Activated CD4-positive, alpha-beta T cell treated with anti-CD3 and anti-CD28 coated beads, Interleukin-2, amount 50 U/mL, for 4 hours (primary cell): ENCODE measurements at regions not wholly inside any gene's neighbourhood (a gene's known extent, or its start where the extent isn't known, plus 50 kb on each side); places are given as distances from the start of the nearest gene placed in this dataset.

Experiments used
- DNase-seq, 2 experiments: peaks; one replicate each; pipeline ENCODE4 v3.0.0-alpha.2; 2020

DNA sequence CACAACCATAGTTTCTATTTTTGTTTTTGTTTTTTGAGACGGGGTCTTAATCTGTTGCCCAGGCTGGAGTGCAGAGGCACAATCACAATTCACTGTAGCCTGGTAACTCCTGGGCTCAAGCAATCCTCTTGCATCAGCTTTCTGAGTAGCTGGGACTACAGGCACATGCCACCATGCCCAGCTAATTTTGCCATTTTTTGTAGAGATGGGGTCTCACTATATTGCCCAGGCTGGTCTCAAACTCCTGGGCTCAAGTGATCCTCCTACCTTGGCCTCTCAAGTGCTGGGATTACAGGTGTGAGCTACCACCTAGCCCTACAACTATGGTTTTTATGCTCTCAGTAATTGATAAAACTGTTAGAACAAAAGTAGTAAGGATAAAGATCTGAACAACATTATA lies 147.5 kb upstream of the SHB start:
- no peak for DNase-seq

DNA sequence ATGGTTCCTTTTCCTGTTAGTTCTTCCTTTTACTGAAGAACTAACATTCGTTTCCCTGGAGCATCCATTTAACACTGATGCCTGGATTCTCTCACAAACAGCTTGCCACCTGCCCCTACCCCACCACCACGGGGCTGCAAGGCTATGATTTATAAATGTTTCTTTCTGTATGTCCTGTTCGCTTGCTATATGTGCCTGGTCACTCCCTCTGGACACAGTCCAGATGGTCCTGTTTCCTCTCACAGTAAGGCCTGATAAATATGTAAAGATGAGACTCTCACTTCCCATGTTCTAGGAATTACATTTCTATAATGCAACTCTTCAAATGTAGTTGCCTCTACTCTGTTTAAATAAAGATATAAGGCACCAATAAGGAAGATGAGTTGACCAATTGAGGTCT lies 146.4 kb upstream of the SHB start:
- no peak for DNase-seq

DNA sequence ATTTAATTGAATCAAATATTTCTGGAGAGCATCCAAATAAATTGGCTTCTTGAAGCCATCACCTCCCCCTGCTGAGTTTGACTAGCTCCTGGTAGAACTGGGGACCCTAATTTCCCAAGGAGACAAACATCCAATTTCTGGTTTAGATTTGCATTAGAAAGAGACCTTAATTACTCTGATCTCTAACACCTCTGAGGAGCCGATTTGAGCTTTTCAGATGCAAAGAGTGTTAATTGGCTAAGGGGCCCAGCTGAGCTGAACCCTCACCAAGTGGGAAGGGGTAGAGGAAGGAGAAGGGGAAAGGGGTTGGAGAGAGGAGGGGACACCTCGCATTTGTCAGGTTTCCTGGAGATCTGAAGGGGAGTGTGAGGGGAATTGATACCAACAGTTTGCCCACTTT lies 145.4 kb upstream of the SHB start:
- no peak for DNase-seq

DNA sequence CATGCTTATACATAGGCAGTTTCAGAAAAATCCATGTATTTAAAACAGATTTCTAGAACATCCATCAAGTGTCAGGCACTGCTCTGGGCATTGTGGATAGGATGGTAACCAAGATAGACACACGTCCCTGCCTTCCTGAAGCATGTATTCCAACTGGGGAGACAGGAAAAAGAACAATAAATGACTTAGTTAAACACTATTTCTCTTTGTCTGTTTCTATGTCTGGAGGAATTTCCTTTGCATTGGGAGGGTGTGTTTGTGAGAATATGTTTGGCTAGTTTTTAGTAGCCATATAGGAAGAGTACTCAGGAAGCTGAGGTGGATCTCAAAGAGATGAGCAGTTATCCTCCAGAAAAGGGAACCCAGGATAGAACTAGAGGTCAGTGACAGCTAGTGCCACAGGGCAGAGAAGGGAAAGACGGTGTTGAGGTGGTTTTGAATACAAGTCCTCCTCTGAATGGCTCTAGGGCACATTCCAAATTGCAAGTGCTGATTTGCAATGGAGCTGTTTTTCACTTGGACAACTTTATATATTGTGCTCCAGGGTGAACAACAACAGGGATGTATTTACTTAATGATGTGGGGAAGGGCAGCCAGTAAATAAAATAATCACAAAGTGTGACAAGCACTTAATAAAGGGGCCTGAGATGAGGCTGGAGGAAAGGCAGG lies 144.7 kb upstream of the SHB start:
- no peak for DNase-seq

DNA sequence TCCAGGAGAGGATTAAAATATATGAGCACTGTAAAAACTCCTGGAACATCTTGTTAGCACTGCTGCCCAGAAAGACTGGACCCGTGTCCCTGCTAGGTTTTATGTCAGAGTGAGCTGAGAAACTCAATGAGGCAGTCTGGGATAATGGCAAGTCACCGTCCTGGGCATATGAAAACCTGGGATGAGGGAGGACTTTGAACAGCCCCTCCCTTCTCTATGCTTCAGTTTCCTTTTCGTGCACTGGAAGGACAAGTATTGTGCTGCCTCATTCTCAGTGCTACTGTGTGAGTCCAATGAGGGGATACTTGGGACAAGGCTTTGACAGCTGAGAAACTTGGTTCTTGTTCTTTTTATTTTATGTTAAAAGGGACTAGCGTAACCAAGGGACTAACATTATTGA lies 143.0 kb upstream of the SHB start:
- DNase-seq, result no peak

DNA sequence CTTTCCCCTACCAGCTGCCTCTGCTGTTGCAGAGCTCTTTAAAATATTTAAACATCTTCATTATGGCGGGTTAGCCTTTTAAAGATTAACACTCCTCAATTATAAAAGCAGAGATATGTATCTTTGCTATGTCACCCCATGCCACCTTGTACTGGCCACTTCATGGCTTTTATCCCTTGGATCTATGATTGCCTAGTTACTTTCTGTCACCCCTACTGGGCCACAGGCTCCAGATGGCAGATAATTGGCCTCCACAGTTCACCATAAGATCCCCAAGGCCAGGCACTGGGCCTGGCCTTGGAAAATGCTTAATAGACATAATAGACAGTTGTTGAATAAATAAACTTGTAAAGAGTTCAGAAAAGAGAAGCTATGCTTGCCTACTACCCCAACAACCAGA lies 142.0 kb upstream of the SHB start:
- DNase-seq, result no peak

DNA sequence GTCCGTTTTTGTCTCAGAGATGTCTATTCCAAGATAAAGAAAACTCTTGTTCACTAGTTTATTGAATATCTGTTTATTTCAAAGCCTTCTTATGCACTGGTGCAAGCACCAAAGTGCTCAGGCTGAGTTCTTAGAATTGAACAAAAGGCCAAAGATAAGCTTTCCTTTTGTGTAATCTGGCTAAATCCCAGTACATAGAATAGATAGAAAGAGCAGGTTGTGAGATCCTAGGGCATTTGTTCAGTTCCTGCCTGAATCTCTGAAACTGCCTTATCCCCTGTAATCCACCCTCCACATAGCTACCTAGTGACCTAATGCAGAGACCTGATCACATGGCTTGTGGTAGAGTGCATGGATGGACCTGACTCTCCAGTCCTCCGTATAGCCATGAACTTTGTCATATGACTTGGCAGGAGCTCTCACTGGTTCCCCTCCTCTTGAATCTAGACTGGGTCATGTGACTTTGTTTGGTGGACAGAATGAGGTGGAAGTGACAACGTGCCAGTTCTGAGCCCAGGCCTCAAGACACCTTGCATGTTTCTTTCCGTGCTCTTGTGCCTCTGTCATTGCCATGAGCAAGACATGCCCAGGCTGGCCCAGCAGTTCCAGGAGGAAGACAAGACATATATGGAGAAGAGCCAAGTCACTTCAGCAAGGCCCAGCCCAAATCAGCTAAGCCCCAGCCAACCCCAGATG lies 139.3 kb upstream of the SHB start:
- no peak for DNase-seq

DNA sequence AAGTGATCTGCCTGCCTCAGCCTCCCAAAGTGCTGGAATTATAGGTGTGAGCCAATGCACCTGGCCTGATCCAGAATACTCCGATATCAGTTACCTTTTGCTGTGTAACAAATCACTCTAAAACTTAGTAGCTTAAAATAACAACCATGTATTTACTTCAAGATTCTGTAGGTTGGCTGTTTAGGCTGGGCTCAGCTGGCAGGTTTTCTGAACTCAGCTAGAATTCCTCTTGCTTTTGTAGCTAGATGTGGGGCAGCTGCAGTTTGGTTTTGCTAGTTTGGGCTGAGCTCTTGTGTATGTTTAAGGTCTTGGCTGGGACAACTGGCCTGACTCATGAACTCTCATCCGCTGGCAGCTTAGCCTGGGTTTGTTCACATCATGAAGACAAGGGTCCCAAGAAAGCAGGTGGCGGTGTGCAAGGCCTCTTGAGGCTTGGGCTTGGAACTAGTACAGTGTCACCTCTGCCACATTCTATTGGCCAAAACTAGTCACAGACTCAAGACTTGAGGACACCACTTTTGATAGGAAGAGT lies 138.3 kb upstream of the SHB start:
- DNase-seq, result no peak

DNA sequence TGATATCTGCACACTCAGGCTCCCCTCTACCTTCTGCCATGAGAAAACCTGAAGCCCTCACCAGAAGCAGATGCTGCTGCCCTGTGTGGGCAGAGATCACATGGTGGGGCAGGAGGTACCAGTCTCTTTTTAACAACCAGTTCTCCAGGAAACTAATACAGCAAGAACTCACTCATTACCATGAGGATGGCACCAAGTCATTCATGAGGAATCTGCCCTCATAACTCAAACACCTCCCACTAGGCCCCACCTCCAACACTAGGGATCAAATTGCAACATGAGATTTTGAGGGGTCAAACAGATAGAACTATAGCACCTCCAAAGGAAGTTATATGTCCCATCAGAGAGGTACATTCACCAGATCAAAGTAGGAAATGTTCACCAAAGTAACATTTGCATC lies 136.3 kb upstream of the SHB start:
- DNase-seq, result no peak

DNA sequence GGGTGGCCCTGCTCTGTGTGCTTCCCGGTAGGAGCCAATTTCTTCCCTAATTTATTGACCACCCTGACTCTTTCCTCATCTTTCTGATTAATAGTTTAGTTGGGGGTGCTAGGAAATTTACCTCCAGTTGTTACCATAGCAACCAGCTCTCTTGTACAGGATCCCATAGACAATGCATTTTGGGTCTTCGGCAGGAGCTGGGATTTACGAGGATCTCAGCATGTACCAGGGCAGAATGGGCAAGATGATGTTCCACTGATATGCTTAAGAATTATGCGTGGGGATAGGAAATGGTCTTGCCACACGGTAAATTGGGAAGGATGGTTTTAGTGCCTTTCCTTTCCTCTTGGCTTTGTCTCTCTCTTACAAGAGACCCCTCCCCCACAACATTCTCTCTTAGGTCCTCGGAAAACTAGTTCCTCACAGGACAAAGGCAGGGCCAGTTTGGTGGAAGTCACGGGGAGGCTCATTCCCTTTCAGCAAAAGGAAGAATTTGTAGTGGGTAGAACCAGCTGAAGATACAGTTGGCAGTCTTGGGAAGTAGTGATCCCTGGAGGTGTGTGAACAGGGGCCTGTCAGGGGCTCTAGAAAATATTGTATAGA lies 133.4 kb upstream of the SHB start:
- DNase-seq, result no peak

DNA sequence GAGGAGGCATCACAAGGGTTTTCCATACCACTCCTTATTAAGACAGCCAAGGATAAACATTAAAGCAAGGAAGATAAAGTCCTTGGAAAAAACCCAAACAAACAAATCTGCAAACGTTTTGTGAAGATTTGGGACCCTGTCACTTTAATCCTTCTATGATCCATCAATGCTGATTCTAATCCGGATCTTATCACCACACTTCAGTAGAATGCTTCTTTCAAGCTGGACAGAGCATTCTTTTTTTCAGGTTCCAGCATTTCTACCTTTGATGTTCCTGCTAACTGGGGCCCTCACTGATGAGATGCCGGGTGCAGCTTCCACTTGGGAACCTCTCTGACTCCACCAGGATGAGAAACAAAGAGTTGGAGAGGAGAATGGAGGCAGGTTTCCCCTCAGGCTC lies 132.8 kb upstream of the SHB start:
- DNase-seq, result no peak

DNA sequence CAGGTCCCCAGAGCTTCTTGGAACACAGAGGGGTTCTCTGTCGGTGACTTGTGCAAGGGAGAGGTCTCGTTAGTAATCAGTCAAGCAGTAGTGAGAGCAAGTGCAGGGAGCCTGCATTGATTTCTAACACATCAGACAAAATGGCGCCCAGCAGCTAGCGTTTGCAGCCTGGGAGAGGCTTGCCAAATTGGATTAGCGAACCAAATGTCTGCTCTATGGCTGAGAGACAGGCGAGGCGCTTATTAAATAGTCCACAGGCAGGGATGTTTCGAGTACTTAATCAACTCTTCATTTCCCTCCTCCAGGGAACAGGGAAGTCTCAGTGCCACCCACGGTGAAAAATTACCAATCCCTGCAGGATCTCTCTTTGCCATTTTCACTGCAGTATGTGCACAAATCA lies 131.4 kb upstream of the SHB start:
- DNase-seq, result no peak

DNA sequence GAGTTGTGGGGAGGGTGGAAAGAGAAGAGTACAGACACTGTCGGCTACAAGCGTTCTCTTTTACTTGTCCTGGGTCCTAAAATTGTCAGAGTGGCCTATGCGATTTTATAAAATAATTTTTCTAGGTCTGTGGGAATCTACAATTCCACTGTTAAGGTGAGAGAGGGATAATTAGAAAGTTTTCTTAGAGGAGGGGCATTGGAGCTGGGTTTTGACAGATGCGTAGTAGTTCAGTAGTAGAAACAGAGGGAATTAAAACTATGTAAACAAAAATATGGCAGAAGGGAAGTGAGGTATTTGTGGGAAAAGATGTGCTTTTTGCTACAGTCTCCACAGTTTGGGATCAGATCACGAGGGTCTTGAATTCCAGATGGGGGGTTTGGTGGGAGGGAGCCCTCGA lies 129.1 kb upstream of the SHB start:
- no peak for DNase-seq

DNA sequence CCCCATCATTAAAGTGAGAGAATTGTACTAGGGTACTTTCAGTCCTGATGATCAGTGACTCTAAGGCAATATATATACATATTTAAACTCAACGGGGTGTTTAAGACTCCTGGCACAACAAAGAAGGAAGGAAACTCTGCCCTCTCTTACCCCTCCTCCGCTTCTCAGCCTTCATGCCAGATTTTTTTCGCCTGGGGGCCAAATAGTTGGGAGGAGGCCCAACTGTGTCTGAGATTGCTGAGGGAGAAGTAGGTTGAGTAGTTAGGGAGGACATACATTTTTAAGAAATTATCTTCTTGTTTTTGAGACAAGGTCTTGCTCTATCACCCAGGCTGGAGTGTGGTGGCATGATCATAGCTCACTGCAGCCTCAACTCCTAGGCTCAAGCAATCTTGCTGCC lies 127.7 kb upstream of the SHB start:
- no peak for DNase-seq

DNA sequence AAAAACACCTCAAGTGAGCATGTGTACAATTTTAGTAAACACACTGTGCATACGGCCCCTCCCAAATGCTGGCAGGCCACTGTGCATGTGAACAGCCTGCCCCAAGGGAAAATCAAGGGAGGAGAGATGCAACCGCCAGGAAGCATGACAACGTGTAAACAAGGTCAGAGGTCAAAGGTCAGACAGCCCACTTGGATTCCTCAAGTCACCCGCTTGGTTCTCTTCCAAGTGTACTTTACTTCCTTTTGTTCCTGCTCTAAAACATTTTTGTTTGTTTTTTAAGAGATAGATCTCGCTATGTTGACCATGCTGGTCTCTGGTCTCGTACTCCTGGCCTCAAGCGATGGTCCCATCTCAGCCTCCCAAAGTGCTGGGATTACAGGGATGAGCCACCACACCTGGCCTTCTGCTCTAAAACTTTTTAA lies 126.7 kb upstream of the SHB start:
- DNase-seq, result no peak

DNA sequence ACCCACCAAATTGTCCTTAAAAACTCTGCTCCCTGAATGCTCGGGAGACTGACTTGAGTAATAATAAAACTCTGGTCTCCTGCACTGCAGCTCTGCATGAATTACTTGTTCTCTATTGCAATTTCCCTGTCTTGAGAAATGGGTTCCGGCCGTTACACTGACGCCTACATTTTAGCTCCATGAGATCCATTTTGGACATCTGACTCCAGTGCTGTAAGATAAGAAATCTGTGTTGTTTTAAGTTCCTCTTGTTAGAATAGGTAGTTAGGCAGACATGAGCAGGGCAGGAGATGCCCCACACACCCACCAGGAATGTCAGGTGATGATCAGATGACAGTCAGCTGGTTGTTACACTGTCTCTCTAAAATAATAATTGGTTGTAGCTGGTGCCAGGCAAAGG lies 125.8 kb upstream of the SHB start:
- no peak for DNase-seq

DNA sequence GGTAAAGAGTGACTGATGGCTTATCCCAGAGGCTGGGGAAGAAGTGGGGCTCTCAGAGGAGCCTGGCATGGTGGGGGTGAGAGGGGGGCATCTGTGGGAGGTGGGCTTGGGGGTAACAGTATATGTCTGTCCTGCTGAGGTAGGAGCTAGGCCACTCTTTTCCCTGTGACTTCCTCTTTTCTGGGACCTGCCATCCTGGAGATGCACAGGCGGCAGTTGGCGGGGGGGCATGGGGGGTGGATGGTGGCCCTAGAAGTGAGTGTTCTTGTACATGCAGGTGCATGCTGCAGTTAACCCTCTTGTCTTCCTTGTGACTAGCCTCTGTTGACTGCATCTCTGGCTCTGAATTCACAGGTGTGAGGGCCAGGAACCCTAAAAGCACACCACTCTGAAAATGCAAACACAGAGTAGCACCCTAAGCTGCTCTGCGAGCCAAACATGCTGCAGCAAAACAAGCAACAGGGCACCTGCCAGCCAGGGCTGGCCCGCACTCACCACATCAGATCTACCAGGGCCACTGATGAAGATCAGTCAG lies 123.8 kb upstream of the SHB start:
- no peak for DNase-seq

DNA sequence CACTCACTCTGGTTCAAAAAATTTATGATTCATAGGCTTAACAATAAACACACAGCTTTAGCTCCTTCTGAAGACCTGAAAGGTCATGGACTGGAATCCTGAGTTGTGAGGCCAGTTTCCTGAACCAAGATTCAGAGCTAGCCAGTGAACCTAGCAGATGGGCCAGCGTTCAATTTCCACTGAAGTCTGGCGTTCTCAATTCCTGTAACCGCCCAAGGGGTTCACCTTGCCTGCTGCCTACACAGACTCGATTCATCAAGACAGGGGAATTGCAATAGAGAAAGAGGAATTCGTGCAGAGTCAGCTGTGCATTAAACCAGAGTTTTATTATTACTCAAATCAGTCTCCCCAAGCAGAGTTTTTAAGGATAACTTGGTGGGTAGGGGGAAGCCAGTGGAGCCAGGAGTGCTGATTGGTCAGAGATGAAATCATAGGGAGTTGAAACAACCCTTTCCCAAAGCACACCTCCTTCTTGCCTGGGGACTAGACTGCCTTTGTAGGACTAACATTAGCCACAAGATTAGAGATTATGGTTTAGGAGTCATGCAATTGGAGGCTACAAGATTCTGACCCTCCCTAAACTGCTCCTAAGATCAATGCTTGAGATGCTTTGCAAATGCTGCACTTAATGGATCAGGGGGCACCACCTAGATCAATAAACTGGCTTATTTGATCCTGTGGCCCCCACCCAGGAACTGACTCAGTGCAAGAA lies 117.5 kb upstream of the SHB start:
- DNase-seq, result no peak

DNA sequence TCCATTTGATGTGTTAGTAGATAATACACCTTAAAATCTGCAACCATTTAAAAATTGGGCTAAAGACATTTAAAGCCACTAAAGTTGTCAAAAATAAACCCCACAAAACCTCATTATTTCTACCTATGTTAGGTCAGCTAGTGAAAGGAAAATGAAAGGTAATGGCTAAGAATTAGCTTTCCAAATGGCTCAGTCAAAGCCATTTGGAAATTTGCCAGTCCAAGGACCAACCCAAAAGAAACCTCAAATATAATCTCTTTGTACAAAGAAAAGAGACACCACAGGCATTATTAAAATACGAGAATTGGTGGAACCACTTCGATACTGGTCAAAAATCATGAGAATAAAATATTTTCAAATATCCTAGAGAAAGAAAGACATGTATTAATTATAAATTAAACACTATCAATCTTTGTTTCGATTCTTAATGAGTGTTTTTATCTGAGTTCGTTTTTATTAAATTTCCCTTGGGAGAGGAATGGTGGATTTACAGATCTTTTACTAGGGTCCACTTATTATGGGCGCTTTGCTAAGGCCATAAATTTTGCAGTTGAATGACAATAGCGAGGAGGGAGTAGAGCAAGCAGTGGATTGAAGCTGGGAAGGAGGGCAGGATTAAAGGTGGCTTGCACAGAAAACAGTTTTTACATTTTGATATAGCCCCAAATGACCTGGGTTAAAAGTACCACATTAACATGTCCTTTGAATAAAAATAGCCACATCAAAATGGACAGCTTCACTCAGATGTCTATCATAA lies 116.8 kb upstream of the SHB start:
- DNase-seq, result no peak

DNA sequence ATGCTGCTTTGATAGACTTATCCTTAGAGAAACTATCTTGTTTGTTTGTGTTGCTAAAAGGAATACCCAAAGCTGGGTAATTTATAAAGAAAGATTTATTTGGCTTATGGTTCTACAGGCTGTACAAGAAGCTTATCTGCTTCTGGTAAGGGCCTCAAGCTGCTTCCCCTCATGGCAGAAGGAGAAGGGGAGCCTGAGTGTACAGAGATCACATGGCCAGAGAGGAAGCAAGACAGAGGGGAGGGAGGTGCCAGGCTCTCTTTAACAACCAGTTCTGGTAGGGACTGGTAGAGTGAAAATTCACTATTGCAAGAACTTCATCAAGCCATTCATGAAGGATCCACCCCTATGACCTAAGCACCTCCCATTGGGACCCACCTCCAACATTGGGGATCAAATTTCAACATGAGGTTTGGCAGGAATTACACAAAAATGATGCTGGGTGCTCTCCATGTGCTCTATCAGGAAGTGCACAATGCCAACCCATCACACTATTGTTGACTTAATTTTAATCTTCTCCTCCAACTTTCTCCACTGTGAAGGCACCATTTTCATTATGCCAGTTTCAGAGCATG lies 115.1 kb upstream of the SHB start:
- no peak for DNase-seq

DNA sequence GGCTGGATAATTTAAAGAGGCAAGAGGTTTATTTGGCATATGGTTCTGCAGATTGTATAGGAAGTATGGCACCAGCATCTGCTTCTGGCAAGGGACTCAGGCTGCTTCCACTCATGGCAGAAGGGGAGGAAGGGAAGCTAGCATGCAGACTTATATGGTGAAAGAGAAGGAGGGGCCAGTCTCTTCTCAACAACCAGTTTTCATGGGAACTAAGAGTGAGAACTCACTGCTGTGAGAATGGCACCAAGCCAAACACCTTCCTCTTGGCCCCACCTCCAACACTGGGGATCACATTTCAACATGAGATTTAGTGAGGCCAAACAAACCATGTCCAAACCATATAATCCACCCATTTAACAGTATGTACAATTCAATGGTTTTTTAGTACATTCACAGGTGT lies 113.3 kb upstream of the SHB start:
- no peak for DNase-seq

DNA sequence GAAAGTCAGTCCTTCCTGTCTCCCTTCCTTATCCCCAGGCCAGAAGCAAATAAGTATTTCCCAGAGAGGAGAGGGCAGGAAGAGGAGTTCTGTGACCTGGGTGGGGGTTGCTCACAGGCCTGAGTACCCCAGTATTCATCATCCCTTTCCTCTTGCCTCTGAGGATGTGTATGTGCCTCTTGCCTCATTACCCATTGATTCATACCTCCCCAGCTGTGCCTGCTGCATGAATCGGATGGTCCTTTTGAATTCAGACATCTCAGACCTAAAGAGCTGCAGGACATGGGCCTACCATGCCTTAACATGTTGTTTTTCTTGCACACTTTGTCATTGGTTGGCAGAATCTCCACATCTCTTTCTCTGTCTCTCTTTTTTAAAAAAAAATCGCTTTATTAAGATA lies 112.8 kb upstream of the SHB start:
- no peak for DNase-seq
